ENCODE measurements at regions not wholly inside any gene's neighbourhood (a gene's known extent, or its start where the extent isn't known, plus 50 kb on each side); places are given as distances from the start of the nearest gene placed in this dataset.

GRCh38 chr4:155434904-155435303 lies 58.1 kb upstream of the MAP9 start:
- H3K27me3 ChIP-seq (ENCODE audit: control insufficient read depth, insufficient read depth, low read length) = no peaks in the 10 kb centered on the region
- DNase-seq (ENCODE audit: low read depth) = no peak
- H3K36me3 ChIP-seq (ENCODE audit: control insufficient read depth, insufficient read depth, low read length) = no peaks in the 10 kb centered on the region
- TF ChIP-seq, protein P1, sequence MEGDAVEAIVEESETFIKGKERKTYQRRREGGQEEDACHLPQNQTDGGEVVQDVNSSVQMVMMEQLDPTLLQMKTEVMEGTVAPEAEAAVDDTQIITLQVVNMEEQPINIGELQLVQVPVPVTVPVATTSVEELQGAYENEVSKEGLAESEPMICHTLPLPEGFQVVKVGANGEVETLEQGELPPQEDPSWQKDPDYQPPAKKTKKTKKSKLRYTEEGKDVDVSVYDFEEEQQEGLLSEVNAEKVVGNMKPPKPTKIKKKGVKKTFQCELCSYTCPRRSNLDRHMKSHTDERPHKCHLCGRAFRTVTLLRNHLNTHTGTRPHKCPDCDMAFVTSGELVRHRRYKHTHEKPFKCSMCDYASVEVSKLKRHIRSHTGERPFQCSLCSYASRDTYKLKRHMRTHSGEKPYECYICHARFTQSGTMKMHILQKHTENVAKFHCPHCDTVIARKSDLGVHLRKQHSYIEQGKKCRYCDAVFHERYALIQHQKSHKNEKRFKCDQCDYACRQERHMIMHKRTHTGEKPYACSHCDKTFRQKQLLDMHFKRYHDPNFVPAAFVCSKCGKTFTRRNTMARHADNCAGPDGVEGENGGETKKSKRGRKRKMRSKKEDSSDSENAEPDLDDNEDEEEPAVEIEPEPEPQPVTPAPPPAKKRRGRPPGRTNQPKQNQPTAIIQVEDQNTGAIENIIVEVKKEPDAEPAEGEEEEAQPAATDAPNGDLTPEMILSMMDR (IDR thresholded peaks at IDR 0.05; ENCODE audit: insufficient read depth, low read length, poor library complexity, severe bottlenecking) = no peak
- H3K4me3 ChIP-seq (ENCODE audit: low read depth, low read length) = no peak overlapping the region

- no peak overlapping the region for H3K4me3 ChIP-seq (ENCODE audit: low read depth, low read length)
- no peaks in the 10 kb centered on the region for H3K36me3 ChIP-seq (ENCODE audit: control insufficient read depth, insufficient read depth, low read length)
- TF ChIP-seq, protein P1 (IDR thresholded peaks at IDR 0.05; ENCODE audit: insufficient read depth, low read length, poor library complexity, severe bottlenecking) = no peak
- no peaks in the 10 kb centered on the region for H3K27me3 ChIP-seq (ENCODE audit: control insufficient read depth, insufficient read depth, low read length)
- DNase-seq (ENCODE audit: low read depth) = no peak
Measured at GRCh38 chr4:155434366-155434765, 57.6 kb upstream of the MAP9 start.

DNA sequence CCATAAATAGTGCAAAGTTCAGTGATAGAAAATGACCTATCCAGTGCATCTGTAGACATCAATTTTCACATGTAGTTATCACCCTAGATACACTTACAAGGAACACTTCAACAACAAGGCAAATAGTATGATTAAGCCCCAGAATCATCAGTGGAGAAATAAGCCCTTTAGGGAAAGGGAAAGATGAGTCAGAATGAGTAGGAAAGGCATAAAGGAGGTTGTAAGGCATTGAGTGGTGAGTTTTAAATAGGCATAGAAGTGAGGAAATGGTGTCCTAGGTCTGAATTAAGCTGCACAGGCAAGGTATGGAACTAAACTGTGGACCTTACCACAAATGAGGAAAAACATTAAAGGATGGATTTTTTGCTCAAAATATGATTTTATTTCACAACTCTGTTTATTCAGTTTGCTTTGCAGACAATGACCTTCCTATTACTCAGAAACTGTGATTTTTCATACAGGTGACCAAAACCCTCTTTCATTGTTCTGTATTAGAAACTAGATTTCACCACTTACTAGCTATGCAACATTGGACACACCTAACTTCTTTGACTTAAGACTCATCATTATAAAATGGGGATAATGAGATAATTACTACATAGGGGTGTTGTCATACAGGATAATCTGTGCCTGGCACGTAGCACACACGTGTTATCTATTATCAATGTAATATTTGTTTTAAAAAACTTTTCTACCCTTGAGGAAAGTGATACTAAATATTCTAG lies 57.0 kb upstream of the MAP9 start:
- Histone ChIP-seq H3K36me3 (ENCODE audit: control insufficient read depth, insufficient read depth, low read length) (no peaks in the 10 kb centered on the region), H3K4me3 (ENCODE audit: low read depth, low read length) (no peak overlapping the region), H3K27me3 (ENCODE audit: control insufficient read depth, insufficient read depth, low read length) (no peaks in the 10 kb centered on the region)
- DNase-seq (ENCODE audit: low read depth) = no peak
- TF ChIP-seq, protein P1 (IDR thresholded peaks at IDR 0.05; ENCODE audit: insufficient read depth, low read length, poor library complexity, severe bottlenecking) = no peak

DNA sequence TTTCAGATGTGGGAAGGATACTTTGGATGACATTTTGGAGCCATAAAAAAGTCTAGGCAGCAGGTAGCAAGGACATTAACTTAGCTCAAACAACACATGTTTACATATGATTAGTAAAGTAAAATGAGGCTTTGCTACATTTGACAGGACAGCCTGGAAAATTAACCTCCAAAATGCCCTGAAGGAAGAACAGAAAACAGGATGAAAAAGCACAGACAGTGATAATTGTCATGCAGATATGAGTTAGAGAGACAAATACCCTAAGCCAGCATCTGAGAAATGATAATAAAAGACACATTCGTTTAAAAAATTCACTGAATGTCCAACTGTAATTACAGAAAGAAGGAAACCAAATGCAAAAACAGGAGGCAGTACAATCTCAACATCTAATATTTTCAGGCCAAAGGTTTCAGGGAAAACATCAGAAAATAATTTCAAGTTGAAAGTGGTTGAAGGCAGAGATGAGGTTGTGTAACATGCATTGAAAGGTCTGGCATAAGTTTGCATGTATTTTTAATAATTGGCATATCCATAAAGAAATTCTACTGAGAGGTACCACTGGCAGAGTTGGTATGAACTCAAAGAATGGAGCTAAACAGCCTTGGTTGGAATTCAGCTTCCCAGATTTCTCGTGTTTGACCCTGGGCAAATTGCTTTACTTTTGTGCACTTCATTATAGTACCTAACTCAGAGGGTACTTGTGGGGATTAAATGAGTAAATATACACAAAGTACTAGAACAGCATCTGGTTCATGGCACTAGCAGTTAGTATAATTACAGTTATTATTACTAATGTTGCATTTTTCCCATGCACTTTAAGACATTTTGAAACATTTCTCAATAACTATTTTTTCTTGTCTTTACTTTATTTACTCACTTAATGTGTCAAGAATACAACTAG lies 54.4 kb upstream of the MAP9 start:
- DNase-seq (ENCODE audit: low read depth) = no peak
- no peaks in the 10 kb centered on the region for H3K36me3 ChIP-seq (ENCODE audit: control insufficient read depth, insufficient read depth, low read length)
- TF ChIP-seq, protein P1 (IDR thresholded peaks at IDR 0.05; ENCODE audit: insufficient read depth, low read length, poor library complexity, severe bottlenecking) = no peak
- H3K27me3 ChIP-seq (ENCODE audit: control insufficient read depth, insufficient read depth, low read length) = no peaks in the 10 kb centered on the region
- no peak overlapping the region for H3K4me3 ChIP-seq (ENCODE audit: low read depth, low read length)

DNA sequence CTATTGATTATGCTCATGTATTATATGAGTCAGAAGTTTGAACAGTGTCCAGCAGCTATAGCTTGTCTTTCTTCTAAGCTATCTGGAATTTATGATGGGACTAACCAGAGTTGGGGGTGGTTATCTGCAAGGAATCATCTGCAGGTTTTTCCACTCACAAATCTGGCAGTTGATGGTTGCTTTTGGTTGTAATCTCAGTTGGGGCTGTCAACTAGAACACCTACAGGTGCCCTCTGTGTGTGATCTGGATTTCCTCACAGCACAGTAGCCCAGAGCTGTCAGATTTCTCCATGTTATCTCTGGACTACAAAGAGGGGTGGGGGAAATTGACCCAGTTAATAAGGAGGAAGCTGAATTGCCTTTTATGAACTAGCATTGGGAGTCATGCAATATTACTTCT lies 51.4 kb upstream of the MAP9 start:
- DNase-seq (ENCODE audit: low read depth) = no peak
- no peaks in the 10 kb centered on the region for H3K27me3 ChIP-seq (ENCODE audit: control insufficient read depth, insufficient read depth, low read length)
- H3K36me3 ChIP-seq (ENCODE audit: control insufficient read depth, insufficient read depth, low read length) = no peaks in the 10 kb centered on the region
- no peak overlapping the region for H3K4me3 ChIP-seq (ENCODE audit: low read depth, low read length)
- TF ChIP-seq, protein P1 (IDR thresholded peaks at IDR 0.05; ENCODE audit: insufficient read depth, low read length, poor library complexity, severe bottlenecking) = no peak

Data from kidney epithelial cell (primary cell).